Body of pancreas (tissue), 4 donors: ENCODE measurements at regions not wholly inside any gene's neighbourhood (a gene's known extent, or its start where the extent isn't known, plus 50 kb on each side); places are given as distances from the start of the nearest gene placed in this dataset.
A peak's percentile ranks its signal among the peaks of the same experiment; 100 is the strongest.
"Not testable (repeated sequence)": the region's sequence is repeated elsewhere in the genome, so short reads cannot be mapped to it uniquely, and the experiment has no call there.

Experiments used
- ATAC-seq: fragments of 150-250 bp; one replicate; pipeline ENCODE4 v1.9.1; 2016
- DNase-seq, 4 donors: peaks; one replicate each; pipeline ENCODE4 v3.0.0-alpha.2; 2019
- H3K27ac ChIP-seq, 4 donors: fragments of 200-600 bp; sonication (generic); 1 replicate in 3 of 4; 2 replicates in 1 of 4; pipeline versions ENCODE4 v1.5.1 to v1.6.1; 2016 to 2019; ENCODE audit warnings: mild to moderate bottlenecking in 1 of 4, mixed read lengths in 1 of 4, moderate library complexity in 1 of 4
- H3K27me3 ChIP-seq, 2 donors: fragments of 200-600 bp; sonication (generic); one replicate each; pipeline ENCODE4 v1.6.0; 2016; ENCODE audit warnings: mild to moderate bottlenecking in 1 of 2
- H3K36me3 ChIP-seq, 2 donors: fragments of 200-600 bp; sonication (generic); replicated peaks in 1 of 2; 2 replicates each; pipeline ENCODE4 v1.5.1; 2016; ENCODE audit warnings: low read depth in 2 of 2; ENCODE audit not compliant: insufficient read depth in 1 of 2
- H3K4me1 ChIP-seq: fragments of 200-600 bp; sonication (generic); one replicate; pipeline ENCODE4 v1.6.0; 2016
- H3K4me3 ChIP-seq, 2 donors: fragments of 200-600 bp; sonication (generic); 1 replicate in 1 of 2; 2 replicates in 1 of 2; pipeline ENCODE4 v1.5.1; 2016 to 2019
- H3K9me3 ChIP-seq, 3 donors: fragments of 200-600 bp; sonication (generic); 1 replicate in 2 of 3; 2 replicates in 1 of 3; pipeline ENCODE4 v1.5.1; 2016
- CTCF ChIP-seq, 7 experiments: fragments of 450-650 bp in 4 of 7; fragments of 200-600 bp in 3 of 7; sonication (generic) in 3 of 7; IDR thresholded peaks; one replicate each; pipeline ENCODE4 v1.5.1; 2016 to 2019; ENCODE audit warnings: antibody characterized with exemption in 7 of 7
- POLR2A ChIP-seq, 3 donors: fragments of 450-650 bp; IDR thresholded peaks; one replicate each; pipeline ENCODE4 v1.6.1; 2016; ENCODE audit warnings: antibody characterized with exemption in 3 of 3, mild to moderate bottlenecking in 2 of 3
- WGBS, 2 donors: methylation state at CpG; one replicate each; pipeline ENCODE4 v1.1.5; 2017; 5-methylcytosine and 5-hydroxymethylcytosine counted together
- intact Hi-C: fragments of 100-400 bp; cut with DNase I; formaldehyde crosslinking; loops from one replicate; pipeline ENCODE4 v1.15.1; 2023

GRCh38 chr1:101438359-101438758 is 201.5 kb downstream of the S1PR1 start:
- 17 to 26% methylated on average over 3 of the region's 3 CpGs for WGBS, 2 donors

GRCh38 chr1:101440485-101440884 is 203.7 kb downstream of the S1PR1 start:
- no peaks in the 10 kb centered on the region for H3K9me3 ChIP-seq
- H3K27me3 ChIP-seq = no peaks in the 10 kb centered on the region
- ATAC-seq (no peak), DNase-seq (no peak)
- intact Hi-C loops = no loop called here
- TF ChIP-seq POLR2A (IDR thresholded peaks at IDR 0.05) = no peak
- no peaks in the 10 kb centered on the region for H3K36me3 ChIP-seq
- no peak overlapping the region for H3K4me3 ChIP-seq
- WGBS, 2 donors = 72 to 77% methylated on average over 5 of the region's 5 CpGs
- H3K27ac ChIP-seq = no peak overlapping the region
- no peaks in the 10 kb centered on the region for H3K4me1 ChIP-seq

More at GRCh38 chr1:101438359-101438758, 201.5 kb downstream of the S1PR1 start:
- Histone ChIP-seq H3K27me3 (no peaks in the 10 kb centered on the region), H3K9me3 (no peaks in the 10 kb centered on the region), H3K36me3 (no peaks in the 10 kb centered on the region), H3K27ac (no peak overlapping the region), H3K4me3 (no peak overlapping the region), H3K4me1 (no peaks in the 10 kb centered on the region)
- intact Hi-C loops = no loop called here
- ATAC-seq (no peak), DNase-seq (no peak)
- no peak for TF ChIP-seq CTCF (IDR thresholded peaks at IDR 0.05)
- TF ChIP-seq POLR2A (IDR thresholded peaks at IDR 0.05) = no peak

GRCh38 chr1:101444381-101444780 is 207.6 kb downstream of the S1PR1 start:
- H3K9me3 ChIP-seq = no peaks in the 10 kb centered on the region
- H3K4me1 ChIP-seq = no peaks in the 10 kb centered on the region
- intact Hi-C loops = no loop called here
- no peak overlapping the region for H3K27ac ChIP-seq
- H3K27me3 ChIP-seq = no peaks in the 10 kb centered on the region
- H3K36me3 ChIP-seq = no peaks in the 10 kb centered on the region
- H3K4me3 ChIP-seq = no peak overlapping the region
- DNase-seq (no peak), ATAC-seq (no peak)
- no peak for TF ChIP-seq POLR2A (IDR thresholded peaks at IDR 0.05)
- no peak for TF ChIP-seq CTCF (IDR thresholded peaks at IDR 0.05)
- WGBS, 2 donors = 71 to 77% methylated on average over 3 of the region's 3 CpGs

GRCh38 chr1:101444873-101445618 is 208.2 kb downstream of the S1PR1 start:
- ATAC-seq = no peak

GRCh38 chr1:101448018-101448417 is 211.2 kb downstream of the S1PR1 start:
- Histone ChIP-seq H3K27me3 (no peaks in the 10 kb centered on the region), H3K4me3 (no peak overlapping the region), H3K27ac (no peak overlapping the region), H3K9me3 (no peaks in the 10 kb centered on the region), H3K4me1 (no peaks in the 10 kb centered on the region), H3K36me3 (no peaks in the 10 kb centered on the region)
- ATAC-seq (no peak), DNase-seq (no peak)
- TF ChIP-seq CTCF (IDR thresholded peaks at IDR 0.05) (no peak), POLR2A (IDR thresholded peaks at IDR 0.05) (no peak)
- intact Hi-C loops = no loop called here

More at GRCh38 chr1:101444873-101445618, 208.2 kb downstream of the S1PR1 start:
- no peak overlapping the region for H3K27ac ChIP-seq
- no peaks in the 10 kb centered on the region for H3K27me3 ChIP-seq
- no peaks in the 10 kb centered on the region for H3K4me1 ChIP-seq
- H3K36me3 ChIP-seq = no peaks in the 10 kb centered on the region
- intact Hi-C loops = no loop called here
- no peaks in the 10 kb centered on the region for H3K9me3 ChIP-seq
- DNase-seq = peak in 2 of 4 donors; percentile 4 to 23
- no peak overlapping the region for H3K4me3 ChIP-seq
- TF ChIP-seq CTCF (IDR thresholded peaks at IDR 0.05) (no peak), POLR2A (IDR thresholded peaks at IDR 0.05) (no peak)
- 39 to 55% methylated on average over 2 of the region's 2 CpGs for WGBS, 2 donors

GRCh38 chr1:101450691-101451090 is 213.9 kb downstream of the S1PR1 start:
- intact Hi-C loops, H3K4me3 ChIP-seq, DNase-seq, H3K27me3 ChIP-seq, H3K9me3 ChIP-seq, H3K4me1 ChIP-seq, H3K27ac ChIP-seq, ATAC-seq, H3K36me3 ChIP-seq: not testable (repeated sequence)
- WGBS, 2 donors = 83 to 87% methylated on average over 5 of the region's 5 CpGs
